ENCODE measurements at regions not wholly inside any gene's neighbourhood (a gene's known extent, or its start where the extent isn't known, plus 50 kb on each side); places are given as distances from the start of the nearest gene placed in this dataset.

DNA sequence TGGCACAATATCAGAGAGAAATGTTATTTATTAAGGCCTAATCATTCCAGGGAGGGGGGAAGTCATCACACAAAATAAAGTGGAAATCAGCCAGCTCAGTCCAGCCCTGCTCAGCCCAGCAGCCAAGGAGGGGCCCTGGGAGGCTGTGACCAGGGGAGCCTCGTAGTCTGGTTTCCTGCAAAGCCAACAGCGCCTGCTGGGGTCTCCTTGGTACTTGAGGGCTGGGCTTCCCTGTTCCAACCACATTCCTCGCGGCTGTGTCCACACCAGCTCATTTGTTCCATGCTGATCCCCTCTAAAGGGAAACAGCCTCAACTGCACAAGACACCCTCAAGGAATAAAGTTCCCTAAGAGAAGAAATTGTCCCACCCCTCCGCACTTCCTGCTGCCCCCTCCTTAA lies 154.0 kb downstream of the TMEM132E start:
- no peak for DNase-seq

DNA sequence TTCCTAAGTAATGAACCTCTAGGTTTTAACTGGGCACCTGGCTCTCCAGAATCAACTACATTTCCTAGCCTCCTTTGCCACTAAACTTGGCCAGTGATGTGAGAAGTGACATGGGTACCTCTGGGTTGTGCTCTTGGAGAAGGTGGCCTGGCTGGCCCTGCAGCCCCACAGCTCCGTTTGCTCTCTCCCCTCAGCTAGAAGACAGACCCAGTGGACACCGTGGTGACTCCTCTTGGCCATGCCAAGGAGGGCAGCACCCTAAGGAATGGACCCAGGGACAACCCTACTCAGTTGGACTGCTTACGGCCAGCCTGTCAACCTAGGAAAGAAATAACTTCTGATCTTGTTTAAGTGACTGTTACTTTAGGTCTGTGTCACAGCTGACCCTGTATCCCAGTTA lies 151.4 kb downstream of the TMEM132E start:
- no peak for DNase-seq

DNA sequence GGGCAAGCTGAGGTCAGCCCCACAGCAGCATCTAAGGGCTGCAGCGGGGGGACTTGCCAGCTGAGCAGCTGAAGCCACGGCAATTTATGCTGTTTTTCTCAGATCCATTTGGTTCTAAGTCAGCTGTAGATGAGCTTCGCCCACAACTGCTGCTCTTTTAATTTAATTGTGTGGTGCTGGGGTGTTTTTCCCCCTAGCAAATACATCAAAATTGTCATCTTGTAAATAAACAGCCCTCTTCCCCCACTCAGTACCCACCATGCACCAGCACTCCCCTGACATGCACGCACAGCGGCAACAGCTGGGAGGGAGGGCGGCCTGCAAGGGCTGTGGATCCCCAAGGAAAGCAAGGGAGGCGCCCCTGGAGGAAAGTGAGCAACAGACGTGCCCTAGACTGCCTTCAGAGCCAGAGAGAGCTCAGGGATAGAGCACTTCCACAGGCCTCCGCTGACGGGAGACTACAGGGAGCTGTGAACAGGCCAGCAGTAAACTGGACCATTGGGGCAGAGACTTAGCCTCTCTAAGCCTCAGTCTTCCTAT lies 149.5 kb downstream of the TMEM132E start:
- DNase-seq, result no peak

DNA sequence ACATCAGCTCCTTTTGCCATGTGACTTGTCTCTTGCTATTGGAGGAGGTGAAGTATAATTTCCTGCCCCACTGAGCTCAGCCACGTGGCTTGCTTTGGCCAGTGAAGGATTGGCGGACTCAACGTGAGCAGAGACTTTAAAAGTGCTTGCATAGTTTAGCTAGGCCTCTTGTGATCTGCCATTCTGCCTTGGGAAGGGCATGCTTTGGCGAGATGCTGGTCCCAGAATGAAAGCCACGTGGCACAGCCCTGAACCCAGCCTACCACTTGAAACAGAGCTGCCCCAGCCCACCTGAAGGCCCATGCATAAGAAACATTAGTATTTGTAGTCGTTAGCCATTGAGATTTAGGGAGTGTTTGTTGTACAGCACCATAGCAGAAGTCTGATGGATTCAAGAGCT lies 148.2 kb downstream of the TMEM132E start:
- no peak for DNase-seq

DNA sequence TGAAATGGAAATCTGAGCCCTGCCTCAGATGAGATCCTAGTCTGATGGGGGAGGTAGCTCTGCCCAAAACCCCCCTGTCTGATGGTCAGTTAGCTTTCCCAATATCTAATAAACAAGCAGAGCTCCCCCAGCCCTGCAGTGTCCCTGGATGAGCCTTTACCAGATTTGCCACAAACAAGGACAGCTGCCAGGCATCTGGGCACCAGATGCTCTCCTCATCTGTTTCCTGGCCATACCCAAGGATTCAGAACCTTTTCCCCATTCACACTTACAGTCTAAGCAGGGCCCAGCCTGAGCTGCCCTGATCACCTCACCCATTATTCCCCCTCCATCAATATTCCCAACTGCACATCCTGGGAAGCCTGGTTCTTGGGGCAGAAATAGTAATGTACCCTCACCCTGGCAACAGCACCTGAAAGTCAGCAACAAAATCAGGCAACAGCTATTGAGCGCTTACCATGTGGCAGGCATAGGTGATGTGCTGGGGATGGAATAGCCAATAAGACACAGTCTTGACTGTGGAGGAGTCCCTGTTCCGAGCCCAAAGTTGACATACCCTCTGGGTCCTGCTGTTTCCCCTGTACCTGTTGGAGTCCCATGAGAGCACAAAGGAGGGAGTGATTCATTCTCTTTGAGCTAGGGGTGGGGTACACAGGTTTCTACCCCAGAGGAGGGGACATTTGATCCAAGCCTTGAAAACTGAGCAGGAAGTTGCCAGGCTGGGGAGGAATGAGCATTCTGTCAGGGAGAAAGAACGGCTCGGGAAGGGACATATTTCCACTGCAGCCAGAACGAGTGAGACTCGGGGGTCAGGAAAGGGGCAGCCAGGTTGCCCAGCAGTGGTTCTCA lies 147.4 kb downstream of the TMEM132E start:
- no peak for DNase-seq

DNA sequence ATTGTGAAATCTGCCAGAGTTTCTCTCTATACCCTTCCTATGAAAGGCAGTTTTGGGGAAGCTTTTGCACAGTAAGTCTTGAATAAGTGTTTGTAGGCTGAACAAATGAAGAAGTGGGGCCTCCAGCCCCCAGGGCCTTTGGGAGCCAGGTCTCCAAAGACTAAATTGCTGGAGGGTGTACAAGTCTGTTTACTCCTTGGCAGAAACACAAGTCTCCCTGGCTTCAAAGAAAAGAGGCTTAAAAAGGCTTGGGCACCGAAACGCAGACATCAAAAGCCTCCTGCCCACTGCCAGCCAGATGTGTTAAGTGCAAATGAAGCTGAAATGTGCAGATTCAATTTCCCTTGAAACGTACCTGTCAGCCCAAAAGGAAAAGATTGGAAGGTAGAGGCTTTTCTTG lies 146.3 kb downstream of the TMEM132E start:
- no peak for DNase-seq

DNA sequence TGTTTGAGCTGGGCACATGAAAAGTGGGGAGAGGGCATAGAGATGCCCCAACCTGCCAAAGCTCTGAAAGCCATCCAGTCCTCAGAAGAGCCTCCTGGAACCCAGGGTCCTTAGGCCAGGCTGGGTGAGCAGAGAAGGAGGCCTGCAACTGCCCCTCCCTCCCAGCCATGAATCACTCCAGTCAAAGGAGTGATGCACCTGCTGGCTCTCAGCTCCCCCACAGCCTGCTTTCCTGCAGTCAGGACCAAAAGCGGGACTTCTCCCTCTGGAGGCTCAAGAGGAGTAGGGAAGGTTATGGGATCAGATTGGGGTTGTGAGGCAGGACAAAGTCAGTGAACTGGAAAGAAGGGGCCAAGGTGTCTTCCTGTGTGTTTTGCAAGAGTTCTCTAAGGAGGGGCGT lies 145.6 kb downstream of the TMEM132E start:
- DNase-seq, result no peak

DNA sequence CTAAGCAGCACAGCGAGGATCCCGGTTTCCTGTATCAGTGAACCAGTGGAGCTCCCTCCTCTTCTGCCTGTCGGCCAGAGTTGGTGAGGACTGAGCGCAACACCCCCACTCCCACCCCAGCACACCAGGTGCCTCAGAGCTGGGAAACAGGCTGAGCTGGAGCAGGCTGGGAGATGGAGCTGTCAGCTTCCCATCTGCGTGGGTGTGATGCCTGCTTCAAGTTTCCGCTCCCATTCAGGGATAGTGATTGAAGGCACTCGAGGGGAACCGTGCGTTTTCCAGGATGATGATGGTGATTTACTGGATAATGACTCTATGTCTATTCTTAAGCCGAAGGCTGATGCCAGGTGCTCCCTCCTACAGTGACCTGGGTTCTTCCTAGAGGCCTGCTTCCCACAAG lies 144.5 kb downstream of the TMEM132E start:
- DNase-seq, result no peak

DNA sequence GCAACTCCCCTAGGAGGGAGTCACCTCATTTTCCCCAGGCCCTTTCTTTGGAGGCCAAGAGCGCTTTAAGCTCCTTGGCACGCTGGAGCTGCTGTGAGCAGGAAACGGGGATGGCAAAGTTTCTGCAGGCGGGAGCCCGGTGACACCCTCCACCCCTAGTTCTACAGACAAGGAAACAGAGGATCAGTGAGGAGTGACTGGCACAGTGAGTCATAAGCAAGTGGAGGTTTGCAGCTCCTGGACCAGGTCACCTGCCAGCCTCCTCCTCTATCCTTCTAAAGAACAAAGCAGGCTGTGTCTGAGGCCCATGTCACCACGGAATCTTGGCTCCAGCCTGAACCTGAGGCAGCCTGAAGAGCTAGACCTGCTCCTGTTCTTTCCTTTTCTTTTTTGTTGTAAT lies 141.9 kb downstream of the TMEM132E start:
- DNase-seq, result no peak

DNA sequence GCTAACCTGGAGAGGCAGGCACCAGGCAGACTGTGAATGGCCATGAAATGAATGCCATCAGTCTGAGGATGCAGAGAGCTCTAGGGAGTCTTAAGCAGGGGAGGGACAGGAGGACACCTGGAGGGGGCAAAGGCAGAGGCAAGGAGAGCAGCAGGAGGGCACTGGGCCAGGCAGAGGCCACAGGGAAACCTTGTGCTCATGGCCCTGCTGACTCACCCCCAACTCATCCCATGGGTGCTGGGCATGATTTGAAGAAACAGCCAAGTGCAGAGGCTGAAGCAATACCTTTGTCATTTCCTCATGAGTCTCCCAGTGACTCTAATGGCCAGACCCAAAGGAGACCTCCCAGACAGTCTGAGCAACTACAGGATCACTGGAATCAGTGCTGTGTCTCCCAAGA lies 141.4 kb downstream of the TMEM132E start:
- no peak for DNase-seq

DNA sequence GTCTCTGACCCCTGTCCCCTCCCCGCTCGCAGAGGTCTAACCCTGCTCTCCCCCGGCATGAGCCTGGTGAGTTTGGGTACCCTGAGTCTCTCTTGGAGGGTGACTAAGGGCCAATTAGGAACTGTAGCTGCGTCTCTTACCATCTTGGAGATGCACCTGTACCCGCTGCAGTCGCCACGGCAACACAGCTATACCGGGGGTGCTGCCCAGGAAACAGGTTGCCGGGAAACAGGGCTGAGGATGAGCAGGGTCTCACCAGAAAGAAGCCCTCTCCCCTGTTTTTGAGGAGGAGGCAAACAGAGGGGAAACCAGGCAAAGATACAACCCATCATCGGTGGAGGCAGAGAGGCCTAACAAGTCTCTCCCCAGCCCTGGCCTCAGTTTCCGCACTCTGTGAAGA lies 140.2 kb downstream of the TMEM132E start:
- no peak for DNase-seq

DNA sequence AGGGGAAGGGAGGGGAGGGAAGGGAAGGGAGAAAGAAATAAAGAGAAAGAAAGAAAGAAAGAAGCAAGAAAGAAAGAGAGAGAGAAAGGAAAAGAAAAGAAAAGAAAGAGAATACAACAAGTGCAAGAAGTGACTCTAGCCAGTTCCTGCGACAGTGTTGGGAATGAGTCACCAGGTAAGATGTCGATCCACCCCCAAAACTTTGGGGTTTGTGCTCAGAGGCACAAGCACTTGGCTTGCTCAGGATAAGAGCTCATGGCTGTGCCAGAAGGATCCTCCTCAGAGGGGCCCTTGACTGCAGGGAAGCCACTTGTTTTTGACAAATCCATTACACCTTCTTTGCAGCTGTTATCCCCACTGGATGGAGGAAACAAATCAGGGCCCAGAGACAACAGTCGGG lies 137.7 kb downstream of the TMEM132E start:
- DNase-seq, result no peak

DNA sequence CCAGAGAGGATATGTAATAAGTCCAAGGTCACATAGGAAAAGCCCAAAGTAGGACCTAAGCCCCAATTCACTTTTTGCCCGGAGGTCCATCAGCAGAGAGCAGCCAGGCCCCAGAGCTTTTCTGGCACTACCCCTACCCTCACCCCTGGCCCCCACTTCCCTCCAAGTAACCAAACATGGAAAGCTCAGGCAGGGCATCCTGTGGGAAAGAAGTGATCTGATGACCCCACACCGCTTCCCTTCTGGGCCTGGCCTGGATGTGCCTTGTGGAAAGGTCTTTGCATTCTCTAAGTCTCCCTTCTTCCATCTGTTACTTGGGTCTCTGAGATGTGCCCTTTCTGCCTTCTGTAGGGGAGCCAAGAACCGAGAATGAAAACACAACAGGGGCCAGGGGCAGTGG lies 136.9 kb downstream of the TMEM132E start:
- DNase-seq, result no peak

DNA sequence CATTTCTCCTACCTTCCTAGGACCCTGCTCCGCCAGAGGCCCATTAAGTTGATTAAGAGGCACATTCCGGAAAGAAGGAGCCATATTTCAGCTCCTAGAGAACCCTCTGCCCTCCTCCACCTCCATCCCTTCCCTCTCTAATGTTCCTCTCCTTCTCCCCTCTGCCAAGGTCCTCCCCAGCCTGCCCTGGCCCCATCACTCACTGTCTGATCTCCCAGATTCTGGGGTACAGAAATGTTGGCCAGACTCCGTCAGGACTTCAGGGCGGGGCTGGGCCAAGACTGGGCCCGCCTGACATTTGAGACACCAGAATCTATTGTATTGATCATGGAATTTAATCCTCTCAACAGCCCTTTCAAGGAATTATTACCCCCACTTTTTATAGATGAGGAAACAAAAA lies 136.1 kb downstream of the TMEM132E start:
- DNase-seq, result no peak

DNA sequence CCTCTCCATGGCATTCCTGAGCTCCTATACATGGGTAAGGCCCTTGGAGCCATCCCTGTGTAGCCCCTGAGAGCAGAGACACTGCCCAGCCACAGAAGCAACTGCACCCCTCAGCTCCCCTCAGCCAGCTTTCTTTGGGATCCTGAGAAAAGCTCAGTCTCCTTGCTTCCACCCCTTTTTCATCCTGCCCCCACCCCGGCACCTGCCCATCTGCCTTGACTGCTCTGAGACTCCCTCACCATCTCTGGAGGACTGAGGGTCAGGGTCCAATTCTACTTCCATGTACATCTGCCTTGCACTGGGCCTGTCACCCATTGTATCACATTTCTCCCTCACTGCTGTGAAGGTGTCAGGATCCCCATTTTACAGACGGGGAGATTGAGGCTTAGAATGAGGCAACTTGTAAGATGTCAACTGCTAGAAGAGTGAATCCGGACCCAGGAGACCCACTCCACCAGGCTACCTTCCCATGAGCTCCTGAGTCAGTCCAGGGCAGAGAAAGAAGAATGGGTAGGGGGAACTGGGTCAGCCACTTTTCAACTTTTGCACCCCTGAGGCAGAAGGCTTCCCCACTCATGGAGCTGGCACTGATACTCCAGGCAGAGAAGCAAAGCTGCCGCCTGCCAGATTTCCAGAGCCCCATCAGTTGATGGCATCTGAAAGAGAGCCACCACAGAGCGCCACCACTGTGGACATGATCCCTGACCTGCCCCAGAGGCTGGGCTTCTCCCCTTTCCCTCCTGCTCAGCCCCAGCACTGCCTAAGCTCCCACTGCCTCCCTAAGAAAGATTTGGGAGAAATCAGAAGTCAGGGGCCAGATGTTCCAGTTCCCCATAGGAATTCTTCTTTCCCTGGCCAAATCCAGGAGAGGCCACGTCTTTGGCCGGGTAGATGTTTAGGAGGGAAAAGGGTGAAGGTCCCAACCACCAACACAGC lies 135.4 kb downstream of the TMEM132E start:
- DNase-seq, result no peak

DNA sequence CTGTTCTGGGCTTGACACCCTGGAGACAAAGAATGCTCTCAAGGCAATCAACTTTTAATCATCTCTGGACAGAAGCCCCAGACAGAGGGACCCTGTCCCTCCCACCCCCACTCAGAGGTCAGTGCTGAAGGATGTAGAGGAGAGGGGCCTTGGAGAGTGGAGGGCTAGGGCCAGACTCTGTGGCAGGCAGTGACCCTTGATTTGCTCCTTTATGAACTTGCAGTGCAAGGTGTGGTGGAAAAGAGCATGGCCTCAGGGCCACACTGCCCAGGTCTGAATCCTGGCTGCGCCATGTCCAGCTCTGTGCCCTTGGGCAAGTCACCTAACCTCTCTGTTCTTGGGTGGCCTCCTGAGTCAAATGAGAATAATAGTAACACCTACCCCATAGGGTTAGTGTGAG lies 134.3 kb downstream of the TMEM132E start:
- DNase-seq, result no peak

DNA sequence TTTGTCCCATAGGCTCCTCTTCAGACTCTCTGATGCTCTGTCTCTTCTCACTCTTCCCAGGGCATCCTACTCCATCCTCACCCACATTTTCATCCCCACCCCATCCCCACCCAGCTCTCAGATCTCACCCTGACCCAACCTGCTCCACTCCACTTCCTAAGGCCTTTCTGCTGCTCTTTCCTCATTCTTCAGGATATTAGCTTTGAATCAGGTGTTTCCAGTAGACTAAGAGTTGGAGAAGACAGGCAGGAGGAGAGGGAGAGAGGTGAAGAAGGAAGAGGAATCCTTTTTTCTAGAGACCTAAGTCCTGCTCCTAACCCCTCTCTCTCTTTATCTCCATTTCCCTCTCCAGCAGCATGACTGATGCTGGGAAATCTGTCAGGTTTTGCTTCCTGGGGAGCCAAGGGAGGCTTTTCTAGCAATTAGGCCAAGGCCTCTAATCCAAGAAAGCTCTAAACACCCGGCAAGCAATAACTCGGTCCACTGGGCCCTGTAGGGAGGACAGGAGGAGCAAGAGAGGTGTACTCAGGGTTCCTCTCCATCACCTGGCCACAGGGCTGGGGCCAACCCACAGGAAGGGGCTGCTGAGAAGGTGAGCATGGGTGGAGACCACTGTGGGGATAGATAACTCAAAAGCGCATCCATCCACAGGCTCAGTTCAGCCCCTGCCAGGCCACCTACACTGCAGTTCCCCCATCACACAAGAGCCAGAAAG lies 133.3 kb downstream of the TMEM132E start:
- no peak for DNase-seq

DNA sequence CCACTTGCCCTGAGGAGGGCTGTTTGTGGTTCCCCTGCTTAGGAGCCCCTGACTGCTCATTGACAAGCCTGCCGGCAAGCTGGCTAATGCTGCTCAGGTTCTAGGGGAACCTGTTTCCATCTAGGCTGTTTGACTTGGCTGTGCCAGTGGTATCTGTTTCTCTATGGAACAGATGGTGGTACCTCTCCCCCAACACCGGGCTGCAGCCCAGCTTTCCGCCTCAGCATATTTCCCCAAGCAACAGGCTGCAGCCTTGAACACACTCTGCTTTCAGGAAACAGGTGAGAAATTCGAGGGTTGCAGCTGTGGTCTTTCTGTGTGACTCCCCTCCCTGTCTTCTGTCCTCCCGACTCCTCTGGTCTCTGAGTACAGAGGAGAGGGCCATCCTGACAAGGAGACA lies 132.3 kb downstream of the TMEM132E start:
- no peak for DNase-seq

DNA sequence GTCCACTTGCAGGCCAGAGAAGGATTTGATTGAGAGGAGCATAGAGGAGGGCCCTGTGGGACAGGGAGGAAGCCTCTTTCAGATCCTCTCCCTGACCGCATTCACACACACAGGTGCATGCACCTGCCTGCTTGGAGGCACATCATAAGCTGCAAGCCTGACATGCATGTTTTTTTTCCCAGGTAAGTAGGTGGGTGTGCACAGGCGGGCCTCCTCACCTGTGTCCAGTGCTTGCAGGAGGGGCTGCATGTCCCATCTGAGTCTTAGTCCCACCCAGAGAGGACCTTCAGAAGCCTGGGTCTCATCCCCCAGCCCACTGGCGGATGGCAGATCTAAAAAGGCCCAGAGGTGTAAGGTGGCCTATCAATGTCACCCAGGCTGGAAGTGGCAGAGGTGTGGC lies 130.8 kb downstream of the TMEM132E start:
- DNase-seq, result no peak

DNA sequence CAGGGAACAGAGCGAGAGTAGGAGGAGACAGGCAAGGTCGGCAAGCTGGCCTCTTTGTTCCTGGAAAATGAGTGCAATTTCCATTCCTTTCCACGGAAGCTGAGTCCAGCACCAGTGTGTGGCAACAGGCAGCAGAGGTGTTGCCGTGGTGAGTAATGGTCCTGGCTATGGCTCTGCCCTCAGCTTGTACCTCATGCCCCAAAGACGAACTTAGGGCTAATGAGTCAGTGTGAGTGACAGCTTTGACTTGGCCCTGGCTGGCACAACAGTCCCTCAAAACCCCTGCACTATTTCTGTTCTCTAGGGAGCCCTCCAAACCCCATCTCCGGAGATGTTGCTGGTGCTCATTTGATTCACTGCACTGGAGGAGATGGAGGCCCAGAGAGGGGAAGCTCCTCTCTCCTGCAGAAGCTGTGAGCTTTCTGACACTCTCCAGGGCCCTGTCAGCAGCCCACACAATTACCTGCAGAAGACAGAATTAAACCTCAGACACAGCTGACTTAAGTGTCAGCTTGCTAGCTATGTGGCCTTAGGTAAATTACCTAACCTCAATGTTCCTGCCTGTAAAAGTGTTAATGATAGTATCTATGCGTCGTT lies 129.9 kb downstream of the TMEM132E start:
- DNase-seq, result no peak

DNA sequence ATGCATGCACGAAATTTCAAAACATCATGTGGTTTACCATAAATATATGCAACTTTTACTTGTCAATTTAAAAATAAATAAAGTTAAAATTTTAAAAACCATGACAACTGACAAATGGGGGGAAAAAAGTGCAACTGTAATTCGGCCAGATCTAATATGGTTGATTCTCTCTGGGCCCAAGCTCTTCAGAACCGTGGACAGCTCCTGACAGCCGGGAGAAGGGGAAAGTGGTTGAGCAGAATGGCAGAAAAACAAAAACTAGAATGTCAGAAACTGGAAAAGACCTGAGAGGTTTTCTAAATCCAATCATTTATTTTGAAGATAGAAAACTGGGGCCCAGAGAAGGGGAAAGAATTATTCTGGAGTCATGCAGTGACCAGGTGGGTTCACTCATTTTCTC lies 126.6 kb downstream of the TMEM132E start:
- peak; percentile 0 for DNase-seq

DNA sequence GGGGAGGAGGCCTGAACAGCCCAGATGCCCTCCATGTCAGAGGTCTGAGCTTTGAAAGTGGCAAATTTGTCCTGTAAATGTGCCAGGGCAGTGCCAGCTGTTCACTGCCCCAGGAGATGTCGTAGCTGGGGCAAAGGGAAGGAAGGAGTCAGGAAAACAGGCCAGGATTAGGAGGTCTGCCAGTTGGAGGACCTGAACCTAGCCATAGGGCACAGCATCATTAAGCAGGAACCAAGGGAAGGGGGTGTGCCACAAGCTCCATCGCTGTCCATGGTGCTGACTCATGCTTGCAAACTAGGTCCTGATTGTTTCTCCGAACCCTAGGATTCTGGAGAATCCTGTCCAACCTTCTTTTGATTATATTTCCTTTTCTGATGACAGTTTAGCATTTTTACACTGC lies 124.2 kb downstream of the TMEM132E start:
- DNase-seq, result peak; percentile 5

DNA sequence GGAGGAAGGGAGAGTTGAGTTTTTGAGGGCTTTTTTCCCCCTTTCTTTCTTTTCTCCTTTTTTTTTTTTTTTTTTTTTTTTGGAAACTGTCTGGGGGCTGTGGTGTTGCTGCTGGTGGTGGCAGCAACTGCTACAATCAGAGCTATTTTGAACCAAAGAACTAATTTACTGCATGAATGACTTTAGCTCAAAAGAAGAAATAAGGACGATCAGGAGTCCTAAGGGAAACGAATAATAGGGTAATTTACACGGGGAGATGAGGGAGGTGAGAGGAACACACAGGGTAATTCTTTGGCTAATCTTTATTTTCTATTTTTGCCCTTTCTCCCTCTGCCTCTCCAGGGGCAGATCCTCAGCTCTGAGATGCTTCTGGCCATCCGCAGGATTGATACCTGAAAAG lies 119.8 kb downstream of the TMEM132E start:
- no peak for DNase-seq
